Sigmoid colon (tissue), 4 donors: ENCODE measurements at regions not wholly inside any gene's neighbourhood (a gene's known extent, or its start where the extent isn't known, plus 50 kb on each side); places are given as distances from the start of the nearest gene placed in this dataset.

Experiments used
- CTCF ChIP-seq, 4 experiments: fragments of 450-650 bp in 3 of 4; fragments of 200-600 bp in 1 of 4; IDR thresholded peaks; one replicate each; pipeline ENCODE4 v1.5.1; 2016 to 2019; ENCODE audit warnings: antibody characterized with exemption in 4 of 4, mild to moderate bottlenecking in 3 of 4, moderate library complexity in 2 of 4
- EP300 ChIP-seq, 4 donors: sonication (generic); formaldehyde crosslinking; IDR thresholded peaks; one replicate each; pipeline ENCODE4 v1.6.1; 2017; ENCODE audit warnings: antibody characterized with exemption in 4 of 4
- POLR2A ChIP-seq, 2 donors: fragments of 450-650 bp; IDR thresholded peaks; one replicate each; pipeline ENCODE4 v1.6.1; 2016; ENCODE audit warnings: antibody characterized with exemption in 2 of 2, mild to moderate bottlenecking in 2 of 2, moderate library complexity in 2 of 2

- TF ChIP-seq CTCF (IDR thresholded peaks at IDR 0.05), result no peak
- TF ChIP-seq POLR2A (IDR thresholded peaks at IDR 0.05), result no peak
- TF ChIP-seq EP300 (IDR thresholded peaks at IDR 0.05), result no peak
These were observed 201.5 kb upstream of the KLF3 start for GRCh38 chr4:38462367-38463055.
